Peyer's patch (tissue), 4 donors: ENCODE measurements at regions not wholly inside any gene's neighbourhood (a gene's known extent, or its start where the extent isn't known, plus 50 kb on each side); places are given as distances from the start of the nearest gene placed in this dataset.

ENCODE experiments used
- POLR2A ChIP-seq, 2 donors: fragments of 450-650 bp; IDR thresholded peaks; one replicate each; pipeline ENCODE4 v1.5.1; 2017; ENCODE audit warnings: antibody characterized with exemption in 2 of 2, mild to moderate bottlenecking in 2 of 2, moderate library complexity in 2 of 2
- TF ChIP-seq, protein P1 (sequence below), 6 experiments: fragments of 450-650 bp in 4 of 6; fragments of 200-600 bp in 2 of 6; sonication (generic) in 1 of 6; IDR thresholded peaks; one replicate each; pipeline ENCODE4 v1.5.1; 2017 to 2019; ENCODE audit warnings: antibody characterized with exemption in 6 of 6, mild to moderate bottlenecking in 3 of 6, moderate library complexity in 1 of 6

DNA sequence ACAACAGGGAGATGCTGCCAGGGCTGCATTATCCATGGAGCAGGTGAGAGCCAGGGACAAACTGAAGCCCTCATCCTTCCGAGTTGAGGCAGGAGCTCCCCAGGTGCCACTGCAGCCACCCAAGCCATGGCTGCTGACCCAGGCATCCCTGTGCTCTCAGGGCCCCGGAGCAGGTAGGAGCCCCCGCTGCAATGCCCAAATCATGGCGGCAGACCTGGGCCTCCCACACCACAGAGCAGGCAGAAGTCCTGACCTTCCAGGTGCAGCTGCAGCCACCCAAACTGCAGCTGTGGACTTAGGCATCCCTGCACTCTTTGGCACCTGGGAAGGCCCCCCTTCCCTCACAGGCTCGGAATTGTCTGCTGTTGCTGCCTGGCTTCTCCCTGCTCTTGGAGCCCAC, 443.6 kb downstream of the ARAP2 start:
- TF ChIP-seq, protein P1, sequence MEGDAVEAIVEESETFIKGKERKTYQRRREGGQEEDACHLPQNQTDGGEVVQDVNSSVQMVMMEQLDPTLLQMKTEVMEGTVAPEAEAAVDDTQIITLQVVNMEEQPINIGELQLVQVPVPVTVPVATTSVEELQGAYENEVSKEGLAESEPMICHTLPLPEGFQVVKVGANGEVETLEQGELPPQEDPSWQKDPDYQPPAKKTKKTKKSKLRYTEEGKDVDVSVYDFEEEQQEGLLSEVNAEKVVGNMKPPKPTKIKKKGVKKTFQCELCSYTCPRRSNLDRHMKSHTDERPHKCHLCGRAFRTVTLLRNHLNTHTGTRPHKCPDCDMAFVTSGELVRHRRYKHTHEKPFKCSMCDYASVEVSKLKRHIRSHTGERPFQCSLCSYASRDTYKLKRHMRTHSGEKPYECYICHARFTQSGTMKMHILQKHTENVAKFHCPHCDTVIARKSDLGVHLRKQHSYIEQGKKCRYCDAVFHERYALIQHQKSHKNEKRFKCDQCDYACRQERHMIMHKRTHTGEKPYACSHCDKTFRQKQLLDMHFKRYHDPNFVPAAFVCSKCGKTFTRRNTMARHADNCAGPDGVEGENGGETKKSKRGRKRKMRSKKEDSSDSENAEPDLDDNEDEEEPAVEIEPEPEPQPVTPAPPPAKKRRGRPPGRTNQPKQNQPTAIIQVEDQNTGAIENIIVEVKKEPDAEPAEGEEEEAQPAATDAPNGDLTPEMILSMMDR (IDR thresholded peaks at IDR 0.05): no peak
- no peak for TF ChIP-seq POLR2A (IDR thresholded peaks at IDR 0.05)
